Type B pancreatic cell (in vitro differentiated cells): ENCODE measurements at regions not wholly inside any gene's neighbourhood (a gene's known extent, or its start where the extent isn't known, plus 50 kb on each side); places are given as distances from the start of the nearest gene placed in this dataset.
"Not testable (repeated sequence)": the region's sequence is repeated elsewhere in the genome, so short reads cannot be mapped to it uniquely, and the experiment has no call there.

ENCODE experiments used
- DNase-seq: peaks from one replicate; pipeline ENCODE4 v3.0.0; 2021; ENCODE audit warnings: mixed read lengths; ENCODE audit not compliant: unreplicated experiment; ENCODE audit errors: extremely low spot score
- H3K27ac Mint-ChIP-seq: 2 replicates; pipeline ENCODE4 v1.8.0; 2021; ENCODE audit warnings: mild to moderate bottlenecking, mixed read lengths
- H3K27me3 Mint-ChIP-seq: 2 replicates; pipeline ENCODE4 v1.8.0; 2021; ENCODE audit warnings: mixed read lengths
- H3K36me3 Mint-ChIP-seq: 2 replicates; pipeline ENCODE4 v1.8.0; 2021; ENCODE audit warnings: mixed read lengths
- H3K4me1 Mint-ChIP-seq: one replicate; pipeline ENCODE4 v1.8.0; 2021; ENCODE audit warnings: mixed read lengths; ENCODE audit not compliant: unreplicated experiment
- H3K4me3 Mint-ChIP-seq: 2 replicates; pipeline ENCODE4 v1.8.0; 2021; ENCODE audit warnings: mild to moderate bottlenecking, mixed read lengths
- H3K9me3 Mint-ChIP-seq: 2 replicates; pipeline ENCODE4 v1.8.0; 2021; ENCODE audit warnings: mixed read lengths
- CTCF ChIP-seq: fragments of 200-600 bp; sonication (generic); conservative IDR thresholded peaks from 2 replicates; pipeline ENCODE4 v1.5.0; 2021; ENCODE audit warnings: antibody characterized with exemption, mild to moderate bottlenecking

GRCh38 chr13:19050901-19051300 is 130.7 kb downstream of the TUBA3C start:
- Mint-ChIP-seq H3K36me3 (no peaks in the 10 kb centered on the region), H3K27me3 (no peaks in the 10 kb centered on the region), H3K27ac (no peak overlapping the region), H3K4me1 (no peaks in the 10 kb centered on the region), H3K9me3 (peaks cover 15% of the 10 kb centered on the region), H3K4me3 (no peak overlapping the region)
- TF ChIP-seq CTCF = no peak
- no peak for DNase-seq

- H3K4me1 Mint-ChIP-seq, H3K4me3 Mint-ChIP-seq, H3K36me3 Mint-ChIP-seq, DNase-seq, H3K27ac Mint-ChIP-seq, H3K27me3 Mint-ChIP-seq: not testable (repeated sequence)
- H3K9me3 Mint-ChIP-seq = peaks cover 15% of the 10 kb centered on the region
Observed at GRCh38 chr13:19049624-19050023, 132.0 kb downstream of the TUBA3C start.

GRCh38 chr13:19048381-19048780 is 133.2 kb downstream of the TUBA3C start:
- Mint-ChIP-seq H3K36me3 (no peaks in the 10 kb centered on the region), H3K27me3 (no peaks in the 10 kb centered on the region), H3K4me3 (no peak overlapping the region), H3K9me3 (peaks cover 15% of the 10 kb centered on the region), H3K27ac (no peak overlapping the region), H3K4me1 (no peaks in the 10 kb centered on the region)
- no peak for TF ChIP-seq CTCF
- no peak for DNase-seq

GRCh38 chr13:19023115-19023514 is 158.5 kb downstream of the TUBA3C start:
- Mint-ChIP-seq H3K27me3 (no peaks in the 10 kb centered on the region), H3K4me3 (no peak overlapping the region), H3K27ac (no peak overlapping the region), H3K36me3 (no peaks in the 10 kb centered on the region), H3K9me3 (peaks cover 8% of the 10 kb centered on the region), H3K4me1 (no peaks in the 10 kb centered on the region)
- DNase-seq = no peak
- TF ChIP-seq CTCF = no peak

- Mint-ChIP-seq H3K4me3 (no peak overlapping the region), H3K36me3 (no peaks in the 10 kb centered on the region), H3K9me3 (peaks cover 8% of the 10 kb centered on the region), H3K4me1 (no peaks in the 10 kb centered on the region), H3K27me3 (no peaks in the 10 kb centered on the region), H3K27ac (no peak overlapping the region)
- DNase-seq = no peak
- TF ChIP-seq CTCF = no peak
Observed at GRCh38 chr13:19020988-19021387, 160.6 kb downstream of the TUBA3C start.

- Mint-ChIP-seq H3K27me3 (no peaks in the 10 kb centered on the region), H3K9me3 (peaks cover 17% of the 10 kb centered on the region), H3K36me3 (no peaks in the 10 kb centered on the region), H3K4me1 (no peaks in the 10 kb centered on the region), H3K27ac (no peak overlapping the region), H3K4me3 (no peak overlapping the region)
- TF ChIP-seq CTCF = no peak
- DNase-seq = no peak
Observed at GRCh38 chr13:18998389-18998788, 183.2 kb downstream of the TUBA3C start.
